Smooth muscle cell (in vitro differentiated cells): ENCODE measurements at regions not wholly inside any gene's neighbourhood (a gene's known extent, or its start where the extent isn't known, plus 50 kb on each side); places are given as distances from the start of the nearest gene placed in this dataset.
A peak's percentile ranks its signal among the peaks of the same experiment; 100 is the strongest.

Source experiments
- DNase-seq: peaks from one replicate; lab custom pipeline; 2025; ENCODE audit not compliant: unreplicated experiment; lab: John Stamatoyannopoulos, UW
- H2AFZ ChIP-seq: fragments of 200-600 bp; sonication (generic); 2 replicates; pipeline ENCODE4 v1.6.0; 2016; ENCODE audit warnings: antibody characterized with exemption, low read depth, mild to moderate bottlenecking
- H3F3A ChIP-seq: fragments of 200-600 bp; sonication (generic); 2 replicates; pipeline ENCODE4 v1.6.0; 2017; ENCODE audit warnings: antibody characterized with exemption, low read depth
- H3K27ac ChIP-seq: fragments of 200-600 bp; sonication (generic); 2 replicates; pipeline ENCODE4 v1.5.1; 2016; ENCODE audit warnings: low read depth, mild to moderate bottlenecking
- H3K27me3 ChIP-seq: fragments of 200-600 bp; sonication (generic); 2 replicates; pipeline ENCODE4 v1.6.1; 2016; ENCODE audit warnings: low read depth, mild to moderate bottlenecking
- H3K36me3 ChIP-seq: fragments of 200-600 bp; sonication (generic); 2 replicates; pipeline ENCODE4 v1.5.1; 2016; ENCODE audit warnings: low read depth
- H3K4me1 ChIP-seq: fragments of 200-600 bp; sonication (generic); 2 replicates; pipeline ENCODE4 v1.5.1; 2016; ENCODE audit warnings: low read depth
- H3K4me2 ChIP-seq: fragments of 200-600 bp; sonication (generic); 2 replicates; pipeline ENCODE4 v1.6.0; 2016; ENCODE audit warnings: mild to moderate bottlenecking
- H3K4me3 ChIP-seq: fragments of 200-600 bp; sonication (generic); 2 replicates; pipeline ENCODE4 v1.5.1; 2016; ENCODE audit warnings: mild to moderate bottlenecking
- H3K79me2 ChIP-seq: fragments of 200-600 bp; sonication (generic); 2 replicates; pipeline ENCODE4 v1.6.0; 2016; ENCODE audit warnings: low read depth, mild to moderate bottlenecking
- H3K9ac ChIP-seq: fragments of 200-600 bp; sonication (generic); 2 replicates; pipeline ENCODE4 v1.6.0; 2016; ENCODE audit warnings: low read depth
- H3K9me3 ChIP-seq: fragments of 200-600 bp; sonication (generic); replicated peaks from 2 replicates; pipeline ENCODE4 v1.5.1; 2016; ENCODE audit warnings: low read depth
- H4K20me1 ChIP-seq: fragments of 200-600 bp; sonication (generic); 2 replicates; pipeline ENCODE4 v1.6.0; 2016; ENCODE audit warnings: low read depth
- WGBS: methylation state at CpG from one replicate; pipeline ENCODE4 v1.1.7; 2016; ENCODE audit warnings: low lambda C conversion rate; 5-methylcytosine and 5-hydroxymethylcytosine counted together
- TF ChIP-seq, protein P1 (sequence below): fragments of 200-600 bp; sonication (generic); IDR thresholded peaks from 2 replicates; pipeline ENCODE4 v1.5.1; 2017; ENCODE audit warnings: borderline replicate concordance, mild to moderate bottlenecking, antibody characterized with exemption; ENCODE audit not compliant: insufficient read depth, poor library complexity, severe bottlenecking

DNA sequence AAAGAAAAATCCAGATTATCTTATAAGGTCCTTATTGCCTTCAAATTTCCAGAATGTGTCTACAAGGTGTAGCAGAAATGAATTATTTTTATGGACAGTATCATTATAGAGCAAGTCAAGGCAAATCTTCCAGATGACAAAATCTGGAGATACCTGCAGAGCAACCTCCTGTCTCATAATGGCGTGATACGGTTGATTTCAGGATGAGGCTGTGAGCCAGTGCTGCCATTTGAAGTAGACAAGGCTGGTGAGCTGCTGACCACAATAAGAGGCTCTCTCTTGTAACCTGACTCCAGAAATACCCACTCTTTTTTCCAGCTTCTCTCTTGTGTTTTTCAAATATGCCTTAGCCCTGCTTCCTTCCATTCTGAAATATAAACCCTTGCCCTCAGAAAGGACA lies 108.2 kb downstream of the HTR1A start:
- no peaks in the 10 kb centered on the region for H3K4me1 ChIP-seq
- no peaks in the 10 kb centered on the region for H3K79me2 ChIP-seq
- H3K36me3 ChIP-seq = no peaks in the 10 kb centered on the region
- no peaks in the 10 kb centered on the region for H3F3A ChIP-seq
- TF ChIP-seq, protein P1, sequence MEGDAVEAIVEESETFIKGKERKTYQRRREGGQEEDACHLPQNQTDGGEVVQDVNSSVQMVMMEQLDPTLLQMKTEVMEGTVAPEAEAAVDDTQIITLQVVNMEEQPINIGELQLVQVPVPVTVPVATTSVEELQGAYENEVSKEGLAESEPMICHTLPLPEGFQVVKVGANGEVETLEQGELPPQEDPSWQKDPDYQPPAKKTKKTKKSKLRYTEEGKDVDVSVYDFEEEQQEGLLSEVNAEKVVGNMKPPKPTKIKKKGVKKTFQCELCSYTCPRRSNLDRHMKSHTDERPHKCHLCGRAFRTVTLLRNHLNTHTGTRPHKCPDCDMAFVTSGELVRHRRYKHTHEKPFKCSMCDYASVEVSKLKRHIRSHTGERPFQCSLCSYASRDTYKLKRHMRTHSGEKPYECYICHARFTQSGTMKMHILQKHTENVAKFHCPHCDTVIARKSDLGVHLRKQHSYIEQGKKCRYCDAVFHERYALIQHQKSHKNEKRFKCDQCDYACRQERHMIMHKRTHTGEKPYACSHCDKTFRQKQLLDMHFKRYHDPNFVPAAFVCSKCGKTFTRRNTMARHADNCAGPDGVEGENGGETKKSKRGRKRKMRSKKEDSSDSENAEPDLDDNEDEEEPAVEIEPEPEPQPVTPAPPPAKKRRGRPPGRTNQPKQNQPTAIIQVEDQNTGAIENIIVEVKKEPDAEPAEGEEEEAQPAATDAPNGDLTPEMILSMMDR = no peak
- no peaks in the 10 kb centered on the region for H3K9me3 ChIP-seq
- H3K4me3 ChIP-seq = no peak overlapping the region
- H2AFZ ChIP-seq = no peak overlapping the region
- no peak overlapping the region for H3K4me2 ChIP-seq
- no peaks in the 10 kb centered on the region for H3K27me3 ChIP-seq
- no peak for DNase-seq
- H4K20me1 ChIP-seq = no peaks in the 10 kb centered on the region
- WGBS = 81% methylated on average over 2 of the region's 2 CpGs
- H3K9ac ChIP-seq = no peak overlapping the region
- peak overlapping the region; percentile 8 for H3K27ac ChIP-seq

DNA sequence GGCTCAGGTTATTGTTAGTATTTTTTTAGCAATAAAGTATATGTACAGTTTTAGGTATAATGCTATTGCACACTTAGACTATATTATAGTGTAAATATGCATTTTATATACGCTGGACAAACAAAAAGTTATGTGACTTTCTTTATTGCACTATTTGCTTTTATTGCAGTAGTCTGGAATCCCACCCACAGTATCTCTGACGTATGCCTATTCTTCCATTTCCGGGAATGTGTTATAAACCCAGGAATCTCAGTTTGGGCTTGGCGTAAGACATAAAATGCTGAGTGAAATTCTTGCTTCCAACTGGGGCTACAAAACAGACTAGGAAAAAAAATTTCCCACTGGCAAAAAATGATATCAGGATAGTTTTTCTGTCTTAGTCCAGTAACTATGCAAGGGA lies 119.1 kb downstream of the HTR1A start:
- H3K4me3 ChIP-seq = no peak overlapping the region
- DNase-seq = no peak
- H2AFZ ChIP-seq = no peak overlapping the region
- H3K27me3 ChIP-seq = no peaks in the 10 kb centered on the region
- no peak overlapping the region for H3K27ac ChIP-seq
- no peaks in the 10 kb centered on the region for H3K79me2 ChIP-seq
- H3F3A ChIP-seq = no peaks in the 10 kb centered on the region
- no peaks in the 10 kb centered on the region for H3K4me1 ChIP-seq
- 81% methylated on average over 4 of the region's 4 CpGs for WGBS
- H3K4me2 ChIP-seq = no peak overlapping the region
- no peaks in the 10 kb centered on the region for H4K20me1 ChIP-seq
- no peaks in the 10 kb centered on the region for H3K9me3 ChIP-seq
- no peak overlapping the region for H3K9ac ChIP-seq
- no peaks in the 10 kb centered on the region for H3K36me3 ChIP-seq
- TF ChIP-seq, protein P1 = no peak

DNA sequence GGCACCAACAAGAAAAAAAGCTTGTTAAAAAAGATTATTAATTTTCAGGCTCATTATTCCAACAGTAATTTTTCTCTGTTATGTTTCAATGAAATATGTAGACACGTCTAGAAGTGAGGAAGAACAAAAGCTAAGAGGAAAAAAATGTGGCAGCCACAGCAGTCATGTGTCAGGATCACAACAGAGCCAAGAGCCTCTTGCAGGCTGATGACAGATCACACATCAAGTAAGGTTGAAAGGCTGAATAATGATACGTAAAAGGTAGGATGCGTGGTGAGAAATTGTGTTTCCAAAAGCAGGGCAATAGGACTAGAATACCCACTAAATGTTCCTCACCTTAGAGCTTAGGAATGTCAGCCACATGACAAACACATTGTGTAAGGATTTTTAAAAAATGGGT lies 124.8 kb downstream of the HTR1A start:
- H3K4me1 ChIP-seq = no peaks in the 10 kb centered on the region
- no peaks in the 10 kb centered on the region for H3K36me3 ChIP-seq
- 82% methylated on average over 3 of the region's 3 CpGs for WGBS
- no peak for DNase-seq
- no peaks in the 10 kb centered on the region for H3F3A ChIP-seq
- TF ChIP-seq, protein P1 = no peak
- no peak overlapping the region for H3K4me3 ChIP-seq
- H3K9ac ChIP-seq = no peak overlapping the region
- H2AFZ ChIP-seq = no peak overlapping the region
- no peaks in the 10 kb centered on the region for H3K27me3 ChIP-seq
- no peaks in the 10 kb centered on the region for H3K9me3 ChIP-seq
- no peak overlapping the region for H3K27ac ChIP-seq
- no peaks in the 10 kb centered on the region for H4K20me1 ChIP-seq
- no peak overlapping the region for H3K4me2 ChIP-seq
- H3K79me2 ChIP-seq = no peaks in the 10 kb centered on the region

DNA sequence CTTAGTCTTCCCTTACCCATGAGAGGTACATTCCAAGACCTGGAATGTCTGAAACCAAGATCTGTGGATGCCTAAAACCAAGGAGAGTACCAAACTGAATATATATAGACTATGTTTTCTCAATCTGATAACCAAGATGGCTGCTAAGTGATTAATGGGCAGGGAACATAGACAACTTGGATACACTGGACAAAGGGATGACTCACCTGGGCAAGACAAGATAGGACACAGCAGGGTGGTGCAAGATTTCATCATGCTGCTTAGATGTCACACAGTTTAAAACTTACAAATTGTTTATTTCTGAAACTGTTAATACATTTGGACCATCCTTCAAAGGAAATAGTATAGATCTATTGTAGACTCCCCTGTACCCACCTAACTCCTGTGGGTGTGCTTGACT lies 130.9 kb downstream of the HTR1A start:
- DNase-seq = no peak
- Histone ChIP-seq H4K20me1 (no peaks in the 10 kb centered on the region), H3K9me3 (no peaks in the 10 kb centered on the region), H3K4me1 (no peaks in the 10 kb centered on the region), H3K9ac (no peak overlapping the region), H3K27ac (no peak overlapping the region), H3K79me2 (no peaks in the 10 kb centered on the region), H3K4me2 (no peak overlapping the region), H3K4me3 (no peak overlapping the region), H3K36me3 (no peaks in the 10 kb centered on the region), H3K27me3 (no peaks in the 10 kb centered on the region), H3F3A (no peaks in the 10 kb centered on the region), H2AFZ (no peak overlapping the region)
- TF ChIP-seq, protein P1 = no peak
